CD4-positive, alpha-beta memory T cell (primary cell): ENCODE measurements at regions not wholly inside any gene's neighbourhood (a gene's known extent, or its start where the extent isn't known, plus 50 kb on each side); places are given as distances from the start of the nearest gene placed in this dataset.
A peak's percentile ranks its signal among the peaks of the same experiment; 100 is the strongest.

Experiments
- CTCF ChIA-PET: fragments of 350-600 bp; sonication (Branson Sonifier 250); formaldehyde crosslinking; loops from one replicate; lab custom pipeline; 2021; ENCODE audit warnings: inconsistent platforms; ENCODE audit not compliant: partially characterized antibody; lab: Charles Lee
- POLR2A ChIA-PET: fragments of 350-600 bp; sonication (Branson Sonifier 250); formaldehyde crosslinking; loops from one replicate; lab custom pipeline; 2021; ENCODE audit not compliant: partially characterized antibody; lab: Charles Lee
- DNase-seq, 5 donors: peaks; one replicate each; pipeline versions ENCODE4 v3.0.0 to v3.0.0-alpha.2; 2020 to 2022; ENCODE audit warnings: mixed read lengths in 1 of 5
- H3K27ac ChIP-seq: one replicate; pipeline ENCODE4 v1.7.0; 2013; ENCODE audit warnings: low read depth, low read length
- H3K27me3 ChIP-seq: 2 replicates; pipeline ENCODE4 v1.7.0; 2013; ENCODE audit warnings: mild to moderate bottlenecking, low read length, moderate library complexity; ENCODE audit not compliant: insufficient read depth
- H3K36me3 ChIP-seq: 2 replicates; pipeline ENCODE4 v1.7.0; 2013; ENCODE audit warnings: mild to moderate bottlenecking, low read length, moderate library complexity; ENCODE audit not compliant: insufficient read depth
- H3K4me1 ChIP-seq: 2 replicates; pipeline ENCODE4 v1.7.0; 2013; ENCODE audit warnings: mild to moderate bottlenecking, low read length, moderate library complexity; ENCODE audit not compliant: insufficient read depth
- H3K4me3 ChIP-seq, 2 donors: one replicate each; pipeline ENCODE4 v1.7.0; 2013; ENCODE audit warnings: low read length in 2 of 2, mild to moderate bottlenecking in 1 of 2
- H3K9me3 ChIP-seq, 2 donors: one replicate each; pipeline ENCODE4 v1.7.0; 2013; ENCODE audit warnings: low read length in 2 of 2, control low read depth in 1 of 2; ENCODE audit not compliant: control insufficient read depth in 1 of 2
- H3K27ac Mint-ChIP-seq, 7 donors: one replicate each; pipeline ENCODE4 v1.8.0; 2020 to 2021; ENCODE audit warnings: mixed read lengths in 7 of 7, mild to moderate bottlenecking in 6 of 7, inconsistent platforms in 3 of 7, moderate library complexity in 3 of 7
- H3K27me3 Mint-ChIP-seq, 2 donors: one replicate each; pipeline ENCODE4 v1.8.0; 2020 to 2021; ENCODE audit warnings: mixed read lengths in 2 of 2
- H3K36me3 Mint-ChIP-seq, 2 donors: one replicate each; pipeline ENCODE4 v1.8.0; 2020 to 2021; ENCODE audit warnings: mixed read lengths in 2 of 2, inconsistent platforms in 1 of 2, mild to moderate bottlenecking in 1 of 2
- H3K4me1 Mint-ChIP-seq, 4 donors: one replicate each; pipeline ENCODE4 v1.8.0; 2020 to 2021; ENCODE audit warnings: mixed read lengths in 4 of 4, mild to moderate bottlenecking in 1 of 4
- H3K4me3 Mint-ChIP-seq, 8 donors: one replicate each; pipeline ENCODE4 v1.8.0; 2020 to 2021; ENCODE audit warnings: mixed read lengths in 8 of 8, mild to moderate bottlenecking in 7 of 8, moderate library complexity in 6 of 8, inconsistent platforms in 3 of 8
- H3K9me3 Mint-ChIP-seq, 8 donors: one replicate each; pipeline ENCODE4 v1.8.0; 2020 to 2021; ENCODE audit warnings: mixed read lengths in 8 of 8, mild to moderate bottlenecking in 5 of 8, inconsistent platforms in 3 of 8, moderate library complexity in 1 of 8
- intact Hi-C: fragments of 100-400 bp; cut with micrococcal nuclease; formaldehyde crosslinking; loops from one replicate; pipeline ENCODE4 v1.15.1; 2023

DNA sequence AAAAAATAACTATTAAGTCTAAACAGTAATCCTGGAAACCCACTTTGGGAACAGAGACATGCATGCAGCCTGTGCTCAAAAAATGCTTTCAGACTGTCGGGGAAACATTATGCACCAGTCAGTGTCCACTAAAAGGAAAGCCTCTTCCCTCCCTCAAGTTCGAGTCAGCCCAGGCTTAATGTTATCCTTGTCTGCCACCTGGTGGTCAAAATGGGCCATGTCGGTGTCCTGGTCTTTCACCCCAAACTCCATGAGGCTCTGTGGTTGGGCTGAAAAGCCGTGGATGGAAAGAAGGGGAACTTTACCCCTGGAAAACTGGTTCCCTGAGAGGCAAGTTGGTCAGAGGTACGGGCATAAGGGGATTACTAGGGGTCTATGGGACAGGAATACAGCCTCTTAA lies 88.4 kb upstream of the ZNF492 start:
- intact Hi-C loops: no loop called here

DNA sequence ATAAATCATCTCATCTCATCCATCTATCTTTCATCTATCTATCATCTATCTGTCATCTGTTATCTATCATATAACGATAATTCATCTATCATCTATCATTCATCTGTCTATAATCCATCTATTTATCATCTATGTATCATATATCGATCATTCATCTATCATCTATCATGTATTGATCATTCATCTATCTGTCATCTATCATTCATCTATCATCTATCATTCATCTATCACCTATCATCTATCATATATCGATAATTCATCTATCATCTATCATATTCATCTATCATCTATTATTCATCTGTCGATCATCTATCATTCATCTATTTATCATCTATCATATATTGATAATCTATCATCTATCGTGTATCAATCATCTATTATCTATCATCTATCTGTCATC lies 100.4 kb upstream of the ZNF492 start:
- no peaks in the 10 kb centered on the region for H3K27me3 ChIP-seq
- no peaks in the 10 kb centered on the region for H3K9me3 ChIP-seq
- no peaks in the 10 kb centered on the region for H3K4me1 ChIP-seq
- H3K36me3 ChIP-seq: no peaks in the 10 kb centered on the region
- intact Hi-C loops: no loop called here
- peak overlapping the region in 1 of 8 donors; percentile 48 for H3K4me3 Mint-ChIP-seq
- H3K27me3 Mint-ChIP-seq: peaks cover 0 to 2% of the 10 kb centered on the region in 2 donors
- peaks cover 0 to 42% (median 22%) of the 10 kb centered on the region in 8 donors for H3K9me3 Mint-ChIP-seq
- no peak overlapping the region for H3K27ac ChIP-seq
- H3K4me1 Mint-ChIP-seq: peaks cover 0 to 3% (median 0%) of the 10 kb centered on the region in 4 donors
- DNase-seq: no peak
- H3K27ac Mint-ChIP-seq: no peak overlapping the region
- ChIA-PET CTCF (no interaction called here), POLR2A (no interaction called here)
- H3K4me3 ChIP-seq: no peak overlapping the region
- no peaks in the 10 kb centered on the region for H3K36me3 Mint-ChIP-seq

More for the DNA sequence above, 88.4 kb upstream of the ZNF492 start:
- no peak overlapping the region for H3K4me3 ChIP-seq
- no peaks in the 10 kb centered on the region for H3K27me3 ChIP-seq
- H3K27ac Mint-ChIP-seq: no peak overlapping the region
- DNase-seq: peak in 1 of 5 donors; percentile 2
- H3K36me3 Mint-ChIP-seq: no peaks in the 10 kb centered on the region
- no peaks in the 10 kb centered on the region for H3K4me1 Mint-ChIP-seq
- H3K4me3 Mint-ChIP-seq: no peak overlapping the region
- ChIA-PET CTCF (no interaction called here), POLR2A (no interaction called here)
- no peak overlapping the region for H3K27ac ChIP-seq
- peaks cover 5 to 49% (median 40%) of the 10 kb centered on the region in 8 donors for H3K9me3 Mint-ChIP-seq
- H3K4me1 ChIP-seq: no peaks in the 10 kb centered on the region
- no peaks in the 10 kb centered on the region for H3K36me3 ChIP-seq
- no peaks in the 10 kb centered on the region for H3K27me3 Mint-ChIP-seq
- H3K9me3 ChIP-seq: peaks cover 0 to 4% of the 10 kb centered on the region in 2 donors

DNA sequence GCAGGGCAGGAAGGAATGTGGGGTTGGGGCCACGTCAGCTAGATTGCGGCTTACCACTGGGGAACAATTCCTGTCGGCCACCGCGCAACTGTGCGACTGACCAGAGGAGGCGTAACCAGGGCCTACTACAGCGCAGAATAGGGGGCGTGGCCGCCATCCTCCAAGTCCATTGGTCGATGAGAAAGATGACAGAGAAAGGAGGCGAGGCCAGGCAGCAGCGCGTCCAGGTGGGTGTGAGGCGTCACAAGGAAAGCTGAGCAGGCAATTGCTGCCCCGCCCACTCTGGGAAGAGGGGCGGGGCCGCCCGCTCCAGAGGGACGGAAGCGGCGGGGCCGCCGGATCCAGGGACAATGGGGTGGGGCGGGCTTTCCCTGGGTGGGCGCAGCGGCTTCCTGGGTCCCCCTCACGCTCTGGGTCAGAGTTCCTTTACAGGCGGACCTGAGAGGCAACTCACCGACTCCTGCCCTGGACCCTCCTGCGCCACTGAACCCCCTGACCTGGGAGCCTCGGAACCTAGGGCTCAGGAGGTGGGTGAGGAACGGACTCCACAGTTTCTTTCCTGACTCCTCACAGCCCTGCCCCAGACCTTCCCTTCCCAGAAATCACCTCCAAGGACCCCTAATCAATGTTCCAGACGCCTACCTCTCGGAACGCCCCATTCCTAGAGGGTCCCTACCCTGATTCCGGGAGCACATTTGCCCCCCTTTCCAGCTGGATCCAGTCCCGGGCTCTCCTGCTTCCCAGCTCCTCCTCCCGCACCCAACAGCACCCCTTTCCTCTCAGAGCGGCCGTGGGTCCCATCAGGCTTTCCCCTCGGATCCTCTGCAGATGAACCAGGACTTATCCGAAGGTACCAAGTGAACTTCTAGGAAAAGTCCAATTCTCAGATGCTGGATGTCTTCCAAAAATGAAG lies 101.5 kb upstream of the ZNF492 start:
- CTCF ChIA-PET: no interaction called here
- no peaks in the 10 kb centered on the region for H3K36me3 Mint-ChIP-seq
- POLR2A ChIA-PET: no interaction called here
- peaks cover 0 to 2% of the 10 kb centered on the region in 2 donors for H3K27me3 Mint-ChIP-seq
- peak overlapping the region in 1 of 7 donors; percentile 24 for H3K27ac Mint-ChIP-seq
- no peaks in the 10 kb centered on the region for H3K4me1 ChIP-seq
- H3K36me3 ChIP-seq: no peaks in the 10 kb centered on the region
- peaks cover 0 to 43% (median 24%) of the 10 kb centered on the region in 8 donors for H3K9me3 Mint-ChIP-seq
- no peaks in the 10 kb centered on the region for H3K27me3 ChIP-seq
- no peak overlapping the region for H3K4me3 ChIP-seq
- no peaks in the 10 kb centered on the region for H3K9me3 ChIP-seq
- no peak overlapping the region for H3K4me3 Mint-ChIP-seq
- H3K27ac ChIP-seq: no peak overlapping the region
- H3K4me1 Mint-ChIP-seq: peaks cover 0 to 3% (median 0%) of the 10 kb centered on the region in 4 donors
- intact Hi-C loops: no loop called here
- DNase-seq: no peak

DNA sequence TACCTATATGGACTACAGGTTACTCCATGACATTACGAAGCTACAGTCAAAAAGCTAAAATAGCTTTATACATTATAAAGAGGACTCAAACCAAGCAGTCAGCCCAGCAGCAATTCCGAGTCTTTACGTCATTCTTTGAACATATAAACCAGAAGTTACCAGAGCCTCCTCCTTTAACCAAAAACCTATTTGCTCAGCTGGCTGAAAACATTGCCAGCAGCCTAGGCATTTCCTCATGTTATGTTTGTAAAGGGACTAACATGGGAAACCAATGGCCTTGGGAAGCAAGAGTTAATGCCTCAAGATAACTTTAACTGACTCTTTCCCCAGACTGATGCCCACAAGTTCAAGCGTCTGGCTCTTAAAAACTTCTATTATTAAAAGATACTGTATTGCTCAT lies 104.1 kb upstream of the ZNF492 start:
- CTCF ChIA-PET: no interaction called here

DNA sequence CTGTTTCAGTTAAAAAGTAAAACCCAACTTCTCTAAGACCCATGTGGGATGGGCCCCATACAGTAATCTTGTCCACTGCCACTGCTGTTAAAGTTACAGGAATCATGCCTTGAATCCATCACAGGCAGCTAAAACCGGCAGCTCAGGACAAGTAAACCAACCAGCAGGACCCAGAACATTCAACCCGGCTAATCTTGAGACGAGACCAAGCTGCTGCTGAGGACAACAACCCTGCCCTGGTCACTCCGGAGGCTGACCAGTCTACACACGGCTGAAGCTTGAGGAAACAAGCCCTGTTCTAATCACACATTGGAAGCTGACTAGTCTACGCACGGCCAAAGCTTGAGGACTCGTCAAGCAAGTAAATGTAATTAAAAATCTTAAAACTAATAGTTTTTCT lies 105.2 kb upstream of the ZNF492 start:
- Histone ChIP-seq H3K4me3 (no peak overlapping the region), H3K9me3 (no peaks in the 10 kb centered on the region), H3K27ac (no peak overlapping the region), H3K36me3 (no peaks in the 10 kb centered on the region), H3K27me3 (no peaks in the 10 kb centered on the region), H3K4me1 (no peaks in the 10 kb centered on the region)
- H3K27me3 Mint-ChIP-seq: peaks cover 0 to 2% of the 10 kb centered on the region in 2 donors
- no peak overlapping the region for H3K27ac Mint-ChIP-seq
- H3K4me3 Mint-ChIP-seq: no peak overlapping the region
- H3K4me1 Mint-ChIP-seq: peaks cover 0 to 3% (median 0%) of the 10 kb centered on the region in 4 donors
- intact Hi-C loops: no loop called here
- ChIA-PET CTCF (no interaction called here), POLR2A (no interaction called here)
- H3K36me3 Mint-ChIP-seq: no peaks in the 10 kb centered on the region
- no peak for DNase-seq
- H3K9me3 Mint-ChIP-seq: peaks cover 0 to 46% (median 30%) of the 10 kb centered on the region in 8 donors

More for the DNA sequence above, 104.1 kb upstream of the ZNF492 start:
- H3K27ac Mint-ChIP-seq: no peak overlapping the region
- no peak for DNase-seq
- H3K36me3 ChIP-seq: no peaks in the 10 kb centered on the region
- H3K9me3 ChIP-seq: no peaks in the 10 kb centered on the region
- POLR2A ChIA-PET: no interaction called here
- H3K36me3 Mint-ChIP-seq: no peaks in the 10 kb centered on the region
- intact Hi-C loops: no loop called here
- peaks cover 0 to 44% (median 28%) of the 10 kb centered on the region in 8 donors for H3K9me3 Mint-ChIP-seq
- no peak overlapping the region for H3K27ac ChIP-seq
- no peak overlapping the region for H3K4me3 Mint-ChIP-seq
- H3K27me3 Mint-ChIP-seq: peaks cover 0 to 2% of the 10 kb centered on the region in 2 donors
- H3K27me3 ChIP-seq: no peaks in the 10 kb centered on the region
- no peak overlapping the region for H3K4me3 ChIP-seq
- H3K4me1 ChIP-seq: no peaks in the 10 kb centered on the region
- peaks cover 0 to 3% (median 0%) of the 10 kb centered on the region in 4 donors for H3K4me1 Mint-ChIP-seq

DNA sequence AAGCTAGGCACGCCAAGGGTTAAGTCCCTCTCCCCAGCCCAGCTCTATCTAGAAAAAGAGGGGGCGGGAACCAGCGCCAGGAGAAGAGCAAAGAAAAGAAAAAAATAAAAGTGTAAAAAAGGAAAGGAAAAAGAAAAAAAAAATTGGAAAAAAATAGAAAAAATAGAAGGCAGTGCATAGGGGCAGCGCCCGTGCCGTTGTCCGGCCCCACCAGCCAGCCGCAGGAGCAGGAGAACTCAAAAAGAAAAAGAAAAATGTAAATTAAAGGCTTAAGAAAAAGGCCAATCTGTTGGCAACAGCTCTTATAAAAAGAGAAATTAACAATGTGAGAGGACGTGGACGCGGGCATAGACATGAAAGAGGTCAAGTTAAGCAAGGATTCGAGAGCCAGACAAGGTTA lies 105.4 kb upstream of the ZNF98 start:
- H3K9me3 Mint-ChIP-seq: peaks cover 2 to 48% (median 29%) of the 10 kb centered on the region in 8 donors
- Histone ChIP-seq H3K27me3 (no peaks in the 10 kb centered on the region), H3K4me1 (no peaks in the 10 kb centered on the region), H3K4me3 (no peak overlapping the region), H3K27ac (no peak overlapping the region), H3K36me3 (no peaks in the 10 kb centered on the region), H3K9me3 (no peaks in the 10 kb centered on the region)
- CTCF ChIA-PET: no interaction called here
- H3K27ac Mint-ChIP-seq: no peak overlapping the region
- H3K36me3 Mint-ChIP-seq: no peaks in the 10 kb centered on the region
- POLR2A ChIA-PET: no interaction called here
- intact Hi-C loops: no loop called here
- H3K4me3 Mint-ChIP-seq: no peak overlapping the region
- no peak for DNase-seq
- peaks cover 0 to 1% (median 0%) of the 10 kb centered on the region in 4 donors for H3K4me1 Mint-ChIP-seq
- H3K27me3 Mint-ChIP-seq: no peaks in the 10 kb centered on the region

DNA sequence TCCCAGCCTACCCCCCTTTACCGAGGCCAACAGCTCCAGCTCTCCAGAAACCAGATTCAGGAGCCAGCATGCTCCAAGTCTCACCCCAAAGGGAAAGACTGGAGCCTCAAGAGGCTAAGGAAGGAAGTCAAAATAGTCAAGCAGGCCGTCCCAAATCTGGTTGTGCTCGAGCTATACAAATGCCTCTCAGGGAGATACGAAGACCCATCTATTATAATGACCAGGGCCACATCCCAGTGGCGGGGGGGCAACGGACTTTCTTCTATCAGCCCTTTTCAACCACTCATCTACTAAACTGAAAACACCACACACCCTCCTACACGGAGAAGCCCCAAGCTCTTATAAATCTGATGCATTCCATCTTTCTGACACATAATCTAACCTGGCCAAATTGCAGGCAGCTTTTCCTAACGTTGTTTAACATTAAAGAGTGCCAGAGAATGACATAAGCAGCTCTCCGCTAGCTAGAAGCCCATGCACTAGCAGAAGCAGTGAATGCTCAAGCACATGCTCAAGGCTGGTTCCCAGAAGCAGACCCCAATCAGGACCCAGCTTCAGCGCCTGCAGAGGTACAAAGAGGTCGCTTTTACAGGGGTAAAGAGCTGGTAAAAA lies 104.6 kb upstream of the ZNF98 start:
- peaks cover 2 to 42% (median 24%) of the 10 kb centered on the region in 8 donors for H3K9me3 Mint-ChIP-seq
- no peak overlapping the region for H3K27ac Mint-ChIP-seq
- H3K36me3 Mint-ChIP-seq: peaks cover 0 to 2% of the 10 kb centered on the region in 2 donors
- H3K27ac ChIP-seq: no peak overlapping the region
- no peaks in the 10 kb centered on the region for H3K27me3 Mint-ChIP-seq
- DNase-seq: no peak
- no peaks in the 10 kb centered on the region for H3K36me3 ChIP-seq
- no peak overlapping the region for H3K4me3 ChIP-seq
- no peaks in the 10 kb centered on the region for H3K27me3 ChIP-seq
- ChIA-PET POLR2A (no interaction called here), CTCF (no interaction called here)
- H3K4me3 Mint-ChIP-seq: no peak overlapping the region
- no peaks in the 10 kb centered on the region for H3K4me1 ChIP-seq
- H3K4me1 Mint-ChIP-seq: peaks cover 0 to 1% (median 0%) of the 10 kb centered on the region in 4 donors
- intact Hi-C loops: no loop called here
- H3K9me3 ChIP-seq: no peaks in the 10 kb centered on the region
